ENCODE measurements at regions not wholly inside any gene's neighbourhood (a gene's known extent, or its start where the extent isn't known, plus 50 kb on each side); places are given as distances from the start of the nearest gene placed in this dataset.

DNA sequence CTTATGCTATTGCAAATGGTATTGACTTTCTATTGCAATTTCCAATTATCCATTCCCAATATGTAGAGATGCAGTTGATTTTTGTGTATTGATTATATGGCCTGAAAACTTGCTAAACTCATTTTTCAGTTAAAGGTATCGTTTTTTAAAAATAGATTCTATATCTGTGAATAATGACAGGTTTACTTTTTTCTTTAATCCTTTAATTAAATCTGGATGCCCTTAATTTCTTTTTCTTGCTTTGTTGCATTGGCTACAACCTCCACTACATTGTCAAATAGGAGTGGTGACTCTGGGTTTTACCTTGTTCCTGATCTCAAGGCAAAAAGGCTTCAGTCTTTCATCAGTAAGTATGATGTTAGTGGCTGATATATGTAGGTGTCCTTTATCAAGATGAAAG lies 522.4 kb downstream of the MATN1 start:
- Histone ChIP-seq H3K9me3 (no peaks in the 10 kb centered on the region), H3K27me3 (replicated peaks; ENCODE audit: control insufficient read depth, insufficient read depth, low read length) (no peaks in the 10 kb centered on the region), H3K36me3 (ENCODE audit: control insufficient read depth, insufficient read depth, low read length) (no peaks in the 10 kb centered on the region), H3K4me1 (no peaks in the 10 kb centered on the region), H3K4me3 (ENCODE audit: low read depth, low read length) (no peak overlapping the region)
- DNase-seq = no peak
- ChIA-PET CTCF (no interaction called here), POLR2A (no interaction called here)
- BruUV-seq (replicated peaks) = no TSS peak
- H3K4me3 Mint-ChIP-seq (ENCODE audit: unreplicated experiment) = no peak overlapping the region
- intact Hi-C loops (cut with micrococcal nuclease; ENCODE audit: unreplicated experiment) = no loop called here
- H3K27me3 Mint-ChIP-seq (ENCODE audit: insufficient read depth, unreplicated experiment) = peaks cover 13% of the 10 kb centered on the region
- H3K9me3 Mint-ChIP-seq (ENCODE audit: unreplicated experiment) = no peaks in the 10 kb centered on the region
- TF ChIP-seq, protein P1, sequence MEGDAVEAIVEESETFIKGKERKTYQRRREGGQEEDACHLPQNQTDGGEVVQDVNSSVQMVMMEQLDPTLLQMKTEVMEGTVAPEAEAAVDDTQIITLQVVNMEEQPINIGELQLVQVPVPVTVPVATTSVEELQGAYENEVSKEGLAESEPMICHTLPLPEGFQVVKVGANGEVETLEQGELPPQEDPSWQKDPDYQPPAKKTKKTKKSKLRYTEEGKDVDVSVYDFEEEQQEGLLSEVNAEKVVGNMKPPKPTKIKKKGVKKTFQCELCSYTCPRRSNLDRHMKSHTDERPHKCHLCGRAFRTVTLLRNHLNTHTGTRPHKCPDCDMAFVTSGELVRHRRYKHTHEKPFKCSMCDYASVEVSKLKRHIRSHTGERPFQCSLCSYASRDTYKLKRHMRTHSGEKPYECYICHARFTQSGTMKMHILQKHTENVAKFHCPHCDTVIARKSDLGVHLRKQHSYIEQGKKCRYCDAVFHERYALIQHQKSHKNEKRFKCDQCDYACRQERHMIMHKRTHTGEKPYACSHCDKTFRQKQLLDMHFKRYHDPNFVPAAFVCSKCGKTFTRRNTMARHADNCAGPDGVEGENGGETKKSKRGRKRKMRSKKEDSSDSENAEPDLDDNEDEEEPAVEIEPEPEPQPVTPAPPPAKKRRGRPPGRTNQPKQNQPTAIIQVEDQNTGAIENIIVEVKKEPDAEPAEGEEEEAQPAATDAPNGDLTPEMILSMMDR (IDR thresholded peaks at IDR 0.05; ENCODE audit: insufficient read depth in 1 of 2, low read depth in 1 of 2, low read length in 1 of 2, severe bottlenecking in 1 of 2, unreplicated experiment in 1 of 2) = no peak
- H3K36me3 Mint-ChIP-seq (ENCODE audit: insufficient read depth, unreplicated experiment) = no peaks in the 10 kb centered on the region
- no peaks in the 10 kb centered on the region for H3K4me1 Mint-ChIP-seq (ENCODE audit: low read depth, unreplicated experiment)
- no peak overlapping the region for H3K27ac Mint-ChIP-seq (ENCODE audit: unreplicated experiment)

DNA sequence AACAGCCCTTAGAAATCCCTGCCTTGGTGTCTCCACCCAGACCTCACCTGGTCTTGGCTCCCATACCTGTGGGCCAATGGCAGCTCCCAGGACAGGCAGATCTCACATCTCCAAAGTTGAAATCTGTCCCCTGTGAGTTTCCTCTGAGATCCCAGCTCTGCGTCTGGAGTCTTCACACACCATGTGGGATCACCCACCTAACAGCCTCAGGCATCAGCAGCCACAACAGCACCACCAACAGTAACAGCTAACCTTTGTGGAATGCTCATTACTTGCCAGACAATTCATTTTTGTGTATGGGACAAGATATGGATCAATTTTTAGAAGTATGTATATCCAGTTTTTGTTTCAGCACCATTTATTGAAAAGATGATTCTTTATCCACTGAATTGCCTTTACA lies 523.2 kb downstream of the MATN1 start:
- ChIA-PET CTCF (no interaction called here), POLR2A (no interaction called here)
- Mint-ChIP-seq H3K9me3 (ENCODE audit: unreplicated experiment) (no peaks in the 10 kb centered on the region), H3K4me1 (ENCODE audit: low read depth, unreplicated experiment) (no peaks in the 10 kb centered on the region), H3K4me3 (ENCODE audit: unreplicated experiment) (no peak overlapping the region), H3K27ac (ENCODE audit: unreplicated experiment) (no peak overlapping the region), H3K36me3 (ENCODE audit: insufficient read depth, unreplicated experiment) (no peaks in the 10 kb centered on the region), H3K27me3 (ENCODE audit: insufficient read depth, unreplicated experiment) (peaks cover 13% of the 10 kb centered on the region)
- Histone ChIP-seq H3K4me3 (ENCODE audit: low read depth, low read length) (no peak overlapping the region), H3K4me1 (no peaks in the 10 kb centered on the region), H3K27me3 (replicated peaks; ENCODE audit: control insufficient read depth, insufficient read depth, low read length) (no peaks in the 10 kb centered on the region), H3K36me3 (ENCODE audit: control insufficient read depth, insufficient read depth, low read length) (no peaks in the 10 kb centered on the region), H3K9me3 (no peaks in the 10 kb centered on the region)
- no TSS peak for BruUV-seq (replicated peaks)
- intact Hi-C loops (cut with micrococcal nuclease; ENCODE audit: unreplicated experiment) = no loop called here
- TF ChIP-seq, protein P1 (IDR thresholded peaks at IDR 0.05; ENCODE audit: insufficient read depth in 1 of 2, low read depth in 1 of 2, low read length in 1 of 2, severe bottlenecking in 1 of 2, unreplicated experiment in 1 of 2) = no peak
- DNase-seq = no peak

DNA sequence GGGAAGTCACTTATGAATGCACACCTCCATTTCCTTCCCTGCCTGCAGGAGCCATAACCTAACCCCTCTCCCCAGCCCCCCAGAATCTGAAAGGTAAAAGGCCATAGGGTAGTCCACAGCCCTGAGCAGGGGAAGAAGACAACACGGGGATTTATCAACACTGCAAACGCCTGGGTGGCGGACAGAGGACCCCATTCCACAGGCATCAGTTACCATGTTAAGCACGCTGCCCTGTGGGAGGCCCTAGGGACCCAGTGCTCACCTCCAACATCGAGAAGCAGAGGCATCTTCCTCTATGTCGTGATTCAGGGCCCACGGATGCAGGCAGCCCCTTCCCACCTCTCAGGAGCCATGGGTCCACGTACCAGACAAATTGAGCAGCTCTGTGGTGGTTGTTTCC lies 523.8 kb downstream of the MATN1 start:
- DNase-seq = no peak
- CTCF ChIA-PET = no interaction called here
- POLR2A ChIA-PET = no interaction called here
- Mint-ChIP-seq H3K4me3 (ENCODE audit: unreplicated experiment) (no peak overlapping the region), H3K36me3 (ENCODE audit: insufficient read depth, unreplicated experiment) (no peaks in the 10 kb centered on the region), H3K27me3 (ENCODE audit: insufficient read depth, unreplicated experiment) (peaks cover 13% of the 10 kb centered on the region), H3K9me3 (ENCODE audit: unreplicated experiment) (no peaks in the 10 kb centered on the region), H3K27ac (ENCODE audit: unreplicated experiment) (no peak overlapping the region), H3K4me1 (ENCODE audit: low read depth, unreplicated experiment) (no peaks in the 10 kb centered on the region)
- TF ChIP-seq, protein P1 (IDR thresholded peaks at IDR 0.05; ENCODE audit: insufficient read depth in 1 of 2, low read depth in 1 of 2, low read length in 1 of 2, severe bottlenecking in 1 of 2, unreplicated experiment in 1 of 2) = no peak
- Histone ChIP-seq H3K4me3 (ENCODE audit: low read depth, low read length) (no peak overlapping the region), H3K27me3 (replicated peaks; ENCODE audit: control insufficient read depth, insufficient read depth, low read length) (no peaks in the 10 kb centered on the region), H3K4me1 (no peaks in the 10 kb centered on the region), H3K9me3 (no peaks in the 10 kb centered on the region), H3K36me3 (ENCODE audit: control insufficient read depth, insufficient read depth, low read length) (no peaks in the 10 kb centered on the region)
- intact Hi-C loops (cut with micrococcal nuclease; ENCODE audit: unreplicated experiment) = no loop called here
- BruUV-seq (replicated peaks) = no TSS peak
